GM23338 (cell line): ENCODE measurements at regions not wholly inside any gene's neighbourhood (a gene's known extent, or its start where the extent isn't known, plus 50 kb on each side); places are given as distances from the start of the nearest gene placed in this dataset.

Experiments
- CREB1 ChIP-seq: fragments of 250-450 bp; sonication (Bioruptor Pico); IDR thresholded peaks from 2 replicates; pipeline ENCODE4 v1.5.0; 2020; ENCODE audit warnings: low read depth, mild to moderate bottlenecking, moderate library complexity
- CTCF ChIP-seq, 2 experiments: fragments of 200-600 bp in 1 of 2; sonication (generic) in 1 of 2; conservative IDR thresholded peaks; 2 replicates each; pipeline versions ENCODE4 v1.5.1 to v1.6.1; 2016 to 2017; ENCODE audit warnings: antibody characterized with exemption in 2 of 2, low read depth in 2 of 2, mild to moderate bottlenecking in 2 of 2, moderate library complexity in 1 of 2
- EZH2 ChIP-seq: fragments of 200-600 bp; sonication (generic); IDR thresholded peaks from one replicate; pipeline ENCODE4 v1.8.0; 2017; ENCODE audit warnings: antibody characterized with exemption, mild to moderate bottlenecking, low read depth; ENCODE audit not compliant: unreplicated experiment
- EZH2phosphoT487 ChIP-seq: fragments of 200-600 bp; sonication (generic); IDR thresholded peaks from one replicate; pipeline ENCODE4 v1.8.1; 2018; ENCODE audit warnings: antibody characterized with exemption; ENCODE audit not compliant: unreplicated experiment
- JUNB ChIP-seq: IDR thresholded peaks from one replicate; pipeline ENCODE4 v1.6.1; 2016; ENCODE audit warnings: antibody characterized with exemption; ENCODE audit not compliant: unreplicated experiment
- POLR2AphosphoS5 ChIP-seq: IDR thresholded peaks from 2 replicates; pipeline ENCODE4 v1.6.1; 2016; ENCODE audit warnings: antibody characterized with exemption, low read depth
- REST ChIP-seq: IDR thresholded peaks from one replicate; pipeline ENCODE4 v1.6.1; 2018; ENCODE audit warnings: antibody characterized with exemption; ENCODE audit not compliant: unreplicated experiment
- STAT1 ChIP-seq: IDR thresholded peaks from one replicate; pipeline ENCODE4 v1.6.1; 2016; ENCODE audit warnings: antibody characterized with exemption; ENCODE audit not compliant: unreplicated experiment
- ZNF114 ChIP-seq: fragments of 250-450 bp; sonication (Bioruptor Pico); IDR thresholded peaks from 2 replicates; pipeline ENCODE4 v1.5.0; 2020; ENCODE audit warnings: mild to moderate bottlenecking, moderate library complexity
- ZNF462 ChIP-seq: fragments of 250-450 bp; sonication (Bioruptor Pico); IDR thresholded peaks from 2 replicates; pipeline ENCODE4 v1.5.0; 2020; ENCODE audit warnings: mild to moderate bottlenecking, moderate library complexity

GRCh38 chr15:61401903-61402698, 173.0 kb upstream of the RORA start:
- TF ChIP-seq EZH2phosphoT487 (no peak), CTCF (conservative IDR thresholded peaks at IDR 0.05; ENCODE audit: low read depth in 2 of 2) (no peak), POLR2AphosphoS5 (no peak), EZH2 (no peak), REST (no peak), ZNF114 (CRISPR knock-in tag) (no peak), ZNF462 (CRISPR knock-in tag) (no peak), STAT1 (no peak), CREB1 (no peak), JUNB (no peak)
